WERI-Rb-1 (cell line): ENCODE measurements at regions not wholly inside any gene's neighbourhood (a gene's known extent, or its start where the extent isn't known, plus 50 kb on each side); places are given as distances from the start of the nearest gene placed in this dataset.
"Not testable (repeated sequence)": the region's sequence is repeated elsewhere in the genome, so short reads cannot be mapped to it uniquely, and the experiment has no call there.

Source experiments
- DNase-seq: peaks from one replicate; pipeline ENCODE4 v3.0.0-alpha.2; 2020
- H3K27ac ChIP-seq: fragments of 250-450 bp; sonication (Bioruptor Pico); 2 replicates; pipeline ENCODE4 v1.5.1; 2020; ENCODE audit warnings: mild to moderate bottlenecking, moderate library complexity
- H3K27me3 ChIP-seq: fragments of 250-450 bp; sonication (Bioruptor Pico); 2 replicates; pipeline ENCODE4 v1.5.1; 2021; ENCODE audit warnings: mild to moderate bottlenecking, low read depth, moderate library complexity; ENCODE audit not compliant: insufficient read depth, severe bottlenecking
- H3K36me3 ChIP-seq: fragments of 250-450 bp; sonication (Bioruptor Pico); 2 replicates; pipeline ENCODE4 v1.5.1; 2020; ENCODE audit warnings: mild to moderate bottlenecking, moderate library complexity
- H3K4me3 ChIP-seq: 2 replicates; pipeline ENCODE4 v1.5.1; 2011; ENCODE audit warnings: low read depth, mild to moderate bottlenecking, control low read depth, low read length
- H3K9me3 ChIP-seq: fragments of 250-450 bp; sonication (Bioruptor Pico); 2 replicates; pipeline ENCODE4 v1.5.1; 2021; ENCODE audit warnings: mild to moderate bottlenecking, moderate library complexity; ENCODE audit not compliant: severe bottlenecking

DNA sequence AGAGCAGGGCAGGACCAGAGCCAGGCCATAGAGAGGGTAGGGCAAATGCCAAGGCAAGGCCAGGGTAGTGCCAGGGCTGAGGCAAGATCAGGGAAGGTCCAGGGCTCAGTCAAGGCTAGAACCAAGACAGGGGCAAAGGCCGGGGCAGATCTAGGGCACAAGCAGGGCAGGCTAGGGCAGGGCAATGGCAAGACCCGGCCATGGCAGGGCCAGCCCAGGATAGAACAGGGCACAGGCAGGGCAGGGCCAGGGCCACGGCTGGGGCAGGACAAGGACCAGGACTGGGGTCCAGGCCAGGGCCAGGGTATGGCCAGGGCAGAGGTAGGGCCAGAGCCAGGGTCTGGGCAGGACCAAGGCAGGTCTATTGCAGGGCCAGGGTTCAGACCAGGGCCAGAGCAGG is 2873.2 kb downstream of the RPIA start:
- not testable (repeated sequence) for H3K27me3 ChIP-seq, DNase-seq, H3K4me3 ChIP-seq, H3K9me3 ChIP-seq, H3K36me3 ChIP-seq, H3K27ac ChIP-seq

DNA sequence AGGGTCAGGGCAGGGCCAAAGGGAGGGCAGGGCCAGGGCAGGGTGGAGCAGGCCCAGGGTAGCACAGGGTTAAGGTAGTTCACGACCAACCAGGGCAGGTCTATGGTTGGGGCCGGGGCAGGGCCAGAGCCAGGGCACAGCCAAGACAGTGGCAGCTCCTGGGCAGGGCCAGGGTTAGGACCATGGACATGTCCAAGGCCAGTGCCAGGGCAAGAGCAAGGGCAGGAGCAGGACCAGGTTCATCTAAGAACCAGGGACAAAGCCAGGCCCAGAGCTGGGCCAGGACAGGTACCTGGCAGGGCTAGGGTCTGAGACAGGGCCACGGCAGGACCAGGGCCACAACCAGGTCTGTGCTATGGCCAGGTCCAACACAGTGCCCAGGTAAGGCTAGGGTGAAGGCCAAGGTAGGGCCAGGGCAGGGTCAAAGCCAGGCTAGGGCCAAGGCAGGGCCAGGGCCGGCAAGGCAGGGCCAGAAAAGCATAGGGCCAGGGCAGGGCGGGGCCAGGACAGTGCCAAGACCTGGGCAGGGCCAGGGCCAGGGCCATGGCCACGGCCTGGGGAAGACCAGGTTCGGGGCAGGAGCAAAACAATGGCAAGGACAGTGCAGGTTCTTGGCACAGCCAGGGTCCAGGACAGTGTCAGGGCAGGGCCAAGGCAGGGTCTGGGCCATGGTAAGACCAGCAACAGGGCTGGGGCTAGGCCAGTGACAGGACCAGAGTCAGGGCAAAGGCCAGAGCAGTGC is 2874.4 kb downstream of the RPIA start:
- not testable (repeated sequence) for H3K36me3 ChIP-seq, H3K27me3 ChIP-seq, DNase-seq, H3K27ac ChIP-seq, H3K4me3 ChIP-seq, H3K9me3 ChIP-seq

DNA sequence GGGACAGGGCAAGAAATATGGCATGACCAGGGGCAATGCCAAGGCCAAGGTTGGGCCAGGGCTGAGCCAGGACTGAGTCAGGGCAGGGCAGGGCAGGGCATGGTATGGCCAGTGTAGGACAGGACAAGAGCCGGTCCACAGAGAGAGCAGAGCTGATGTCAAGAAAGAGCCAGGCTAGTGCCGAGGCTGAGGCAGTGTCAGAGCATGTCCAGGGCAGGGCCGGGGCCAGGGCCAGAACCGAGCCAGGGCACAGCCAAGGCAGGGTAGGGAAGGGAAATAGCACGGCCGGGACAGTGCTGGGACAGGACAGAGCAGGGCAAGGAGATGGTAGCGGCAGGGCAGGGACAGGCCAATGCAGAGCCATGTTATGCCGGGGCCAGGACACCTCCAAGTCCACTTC is 2875.1 kb downstream of the RPIA start:
- DNase-seq, H3K36me3 ChIP-seq, H3K4me3 ChIP-seq, H3K9me3 ChIP-seq, H3K27ac ChIP-seq, H3K27me3 ChIP-seq: not testable (repeated sequence)

DNA sequence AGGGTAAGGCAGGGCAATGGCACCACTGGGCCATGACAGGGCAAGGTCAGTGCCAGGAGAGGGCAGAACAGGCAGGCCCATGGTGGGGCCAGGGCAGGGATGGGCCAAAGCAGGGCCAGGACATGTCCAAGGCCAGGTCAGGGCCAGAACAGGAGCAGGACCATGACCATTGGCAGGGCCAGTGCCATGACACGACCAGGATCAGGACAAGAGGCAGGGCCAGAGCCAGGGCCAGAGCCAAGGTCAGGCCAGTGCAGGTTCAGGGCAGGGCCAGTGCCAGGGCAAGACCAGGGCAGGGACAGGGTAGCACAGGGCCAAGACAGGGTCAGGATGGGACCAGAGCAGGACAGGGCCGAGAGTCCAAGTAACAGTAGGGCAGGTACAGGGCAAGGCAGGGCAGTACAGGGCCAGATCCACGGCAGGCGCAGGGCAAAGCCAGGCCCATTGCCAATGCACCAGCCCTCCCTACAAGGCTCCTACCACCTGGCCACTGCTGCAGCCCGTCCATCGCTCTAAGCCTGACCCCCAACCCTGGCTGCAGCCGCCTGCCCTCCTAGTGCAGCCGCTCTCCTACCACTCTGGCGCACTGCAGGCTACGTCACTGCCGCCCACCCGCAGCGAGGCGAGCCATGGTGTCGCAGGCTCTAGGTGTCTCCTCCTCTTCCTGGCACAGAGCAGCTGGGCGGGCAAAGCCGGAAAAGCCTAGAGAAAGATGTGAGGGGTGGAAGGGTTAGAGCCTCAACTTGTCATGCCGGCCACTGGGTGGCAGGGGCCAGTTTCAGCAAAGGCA is 2876.3 kb downstream of the RPIA start:
- H3K9me3 ChIP-seq, H3K27ac ChIP-seq, DNase-seq, H3K27me3 ChIP-seq, H3K4me3 ChIP-seq, H3K36me3 ChIP-seq: not testable (repeated sequence)

DNA sequence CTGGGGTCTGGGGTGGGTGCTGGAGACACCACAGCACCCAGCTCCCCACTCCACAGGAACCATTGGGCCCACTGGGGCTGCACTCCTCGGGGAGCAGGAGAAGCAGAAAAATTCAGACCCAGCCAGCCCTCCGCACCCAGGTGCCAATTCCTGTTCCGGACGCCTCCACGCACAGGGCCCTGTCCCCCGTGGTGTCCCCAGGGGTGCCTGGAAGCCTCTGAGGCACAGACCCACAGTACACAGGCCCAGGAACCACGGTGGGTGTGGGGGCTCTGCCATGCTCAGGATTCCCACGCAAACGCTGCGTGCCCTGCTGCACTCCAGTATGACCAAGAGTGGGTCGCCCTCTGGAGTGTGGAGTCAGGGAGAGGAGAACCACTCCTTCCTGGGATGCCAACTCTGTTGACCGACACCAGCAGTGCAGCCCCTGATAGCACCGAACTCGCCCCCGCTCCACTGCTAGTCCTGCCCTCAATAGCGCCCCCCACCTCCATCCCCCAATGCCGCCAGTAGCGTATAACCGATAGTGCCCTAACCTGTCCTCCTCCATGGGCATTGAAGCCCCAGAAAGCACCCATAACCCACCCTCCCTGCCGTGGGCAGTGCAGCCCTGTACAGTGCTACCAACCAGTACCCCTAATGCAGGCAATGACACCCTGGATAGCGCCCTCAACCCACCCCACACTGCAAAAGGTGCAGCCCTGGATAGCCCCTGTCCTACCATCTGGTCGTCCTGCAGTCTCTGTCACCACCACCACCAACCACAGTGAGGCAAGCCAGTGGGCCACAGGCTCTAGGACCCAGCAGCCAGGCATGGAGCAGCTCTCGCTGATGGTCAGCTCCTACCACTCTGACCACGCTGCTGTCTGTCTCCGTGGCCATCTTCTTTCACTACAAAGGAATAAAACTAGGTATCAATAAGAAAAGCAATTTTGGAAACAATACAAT is 2877.2 kb downstream of the RPIA start:
- not testable (repeated sequence) for H3K9me3 ChIP-seq, DNase-seq, H3K27me3 ChIP-seq, H3K4me3 ChIP-seq, H3K27ac ChIP-seq, H3K36me3 ChIP-seq

DNA sequence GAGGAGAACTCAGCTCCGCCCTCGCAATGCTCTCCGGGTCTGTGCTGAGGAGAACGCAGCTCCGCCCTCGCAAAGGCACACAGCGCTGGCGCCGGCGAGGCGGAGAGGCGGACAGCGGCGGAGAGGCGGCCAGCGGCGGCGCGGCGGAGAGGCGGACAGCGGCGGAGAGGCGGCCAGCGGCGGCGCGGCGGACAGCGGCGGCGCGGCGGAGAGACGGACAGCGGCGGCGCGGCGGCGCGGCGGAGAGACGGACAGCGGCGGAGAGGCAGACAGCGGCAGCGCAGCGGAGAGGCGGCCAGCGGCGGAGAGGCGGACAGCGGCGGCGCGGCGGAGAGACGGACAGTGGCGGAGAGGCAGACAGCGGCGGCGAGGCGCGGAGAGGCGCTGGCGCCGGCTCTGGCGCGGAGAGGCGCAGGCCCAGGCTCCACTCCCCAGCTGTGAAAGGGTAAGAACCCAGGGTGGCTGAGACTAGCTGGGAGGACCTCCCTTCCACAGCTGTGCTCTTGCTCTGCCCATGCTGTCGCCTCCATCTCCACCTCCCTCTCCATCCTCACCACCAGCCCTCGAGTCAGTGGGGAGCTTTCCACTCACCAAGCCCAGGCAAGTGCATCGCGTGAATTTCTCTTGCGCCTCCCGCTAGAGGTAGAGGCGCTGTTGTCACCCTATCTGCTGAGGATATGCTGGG is 2879.9 kb downstream of the RPIA start:
- not testable (repeated sequence) for H3K27ac ChIP-seq, DNase-seq, H3K36me3 ChIP-seq, H3K9me3 ChIP-seq, H3K27me3 ChIP-seq, H3K4me3 ChIP-seq

DNA sequence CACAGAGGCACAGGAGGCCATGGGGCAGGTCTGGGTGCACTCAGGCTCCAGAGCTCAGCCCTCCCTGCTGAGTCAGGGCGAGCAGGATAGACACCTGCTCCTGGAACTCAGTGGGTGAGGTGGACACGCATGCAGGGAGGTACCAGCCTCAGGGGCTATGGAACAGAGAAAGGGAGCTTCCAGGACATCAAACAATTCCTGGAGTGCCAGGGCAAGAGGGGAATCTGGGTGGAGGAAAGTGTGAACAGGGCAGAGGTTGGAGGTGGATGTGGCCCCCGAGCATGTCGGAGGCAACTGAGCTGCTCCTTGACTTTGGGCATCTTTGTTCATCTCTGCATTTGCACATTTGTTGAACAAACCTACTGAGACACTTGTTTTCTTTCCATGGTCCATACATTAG is 2881.5 kb downstream of the RPIA start:
- DNase-seq, H3K27me3 ChIP-seq, H3K27ac ChIP-seq, H3K9me3 ChIP-seq, H3K36me3 ChIP-seq, H3K4me3 ChIP-seq: not testable (repeated sequence)

DNA sequence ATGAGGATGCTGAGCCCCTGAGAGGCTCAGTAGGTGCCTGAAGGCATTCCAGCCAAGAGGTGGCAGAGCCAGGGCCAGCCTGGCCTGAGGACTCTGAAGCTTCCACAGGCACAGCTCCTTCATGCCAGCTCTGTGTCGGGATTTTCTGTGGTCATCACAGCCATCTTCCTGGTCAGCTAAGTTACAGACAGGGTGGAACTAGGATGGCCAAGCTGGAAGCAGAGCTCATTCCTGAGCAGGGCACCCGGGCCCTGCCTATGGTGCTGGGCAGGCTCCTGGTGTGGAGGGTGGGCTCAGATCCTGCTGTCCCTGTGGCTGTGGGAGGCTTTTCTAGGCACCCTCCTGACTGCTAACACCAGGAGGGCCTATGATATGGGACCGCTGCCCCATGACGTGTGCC is 2882.3 kb downstream of the RPIA start:
- H3K36me3 ChIP-seq, H3K27ac ChIP-seq, H3K4me3 ChIP-seq, H3K9me3 ChIP-seq, H3K27me3 ChIP-seq, DNase-seq: not testable (repeated sequence)

DNA sequence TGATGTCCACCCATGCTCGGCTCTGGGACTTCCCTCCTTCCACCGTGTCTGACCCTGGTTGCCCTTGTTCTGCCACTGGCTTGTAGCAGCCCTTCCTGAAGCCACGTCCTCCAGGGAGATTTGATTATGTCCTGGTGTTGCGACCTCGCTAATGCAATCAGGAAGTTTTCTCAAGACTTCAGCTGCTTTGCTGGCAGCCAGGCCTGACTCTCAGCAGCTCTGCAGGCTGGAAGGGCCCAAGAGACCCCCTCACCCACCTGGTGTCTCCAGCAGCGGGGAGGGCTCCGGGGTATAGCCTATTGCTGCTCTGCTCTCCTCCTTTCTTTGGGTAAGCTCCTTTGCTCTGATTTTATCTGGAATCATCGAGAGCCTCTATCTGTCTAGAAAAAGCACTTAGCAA is 2882.8 kb downstream of the RPIA start:
- not testable (repeated sequence) for H3K27me3 ChIP-seq, H3K27ac ChIP-seq, H3K36me3 ChIP-seq, H3K9me3 ChIP-seq, H3K4me3 ChIP-seq, DNase-seq

DNA sequence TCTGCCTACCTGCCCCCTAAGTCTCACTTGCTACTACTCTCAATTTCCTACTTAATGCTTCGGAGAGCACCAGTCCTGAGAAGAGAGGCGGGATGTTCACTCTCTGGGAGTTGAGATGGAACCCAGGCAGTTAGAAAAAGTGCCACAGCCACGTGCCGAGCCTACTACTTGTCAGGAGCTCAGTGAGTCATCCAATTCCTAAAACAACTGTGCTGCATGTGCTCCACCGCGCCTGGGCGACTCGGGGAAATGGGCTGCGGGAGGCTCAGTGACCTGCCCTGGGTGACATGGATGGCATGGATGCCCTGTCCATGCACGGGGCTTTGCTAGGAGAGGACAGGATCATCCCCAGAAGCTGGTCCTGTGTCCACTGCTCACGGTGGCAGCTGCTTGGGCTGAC is 2884.2 kb downstream of the RPIA start:
- not testable (repeated sequence) for H3K36me3 ChIP-seq, H3K27ac ChIP-seq, DNase-seq, H3K27me3 ChIP-seq, H3K4me3 ChIP-seq, H3K9me3 ChIP-seq

DNA sequence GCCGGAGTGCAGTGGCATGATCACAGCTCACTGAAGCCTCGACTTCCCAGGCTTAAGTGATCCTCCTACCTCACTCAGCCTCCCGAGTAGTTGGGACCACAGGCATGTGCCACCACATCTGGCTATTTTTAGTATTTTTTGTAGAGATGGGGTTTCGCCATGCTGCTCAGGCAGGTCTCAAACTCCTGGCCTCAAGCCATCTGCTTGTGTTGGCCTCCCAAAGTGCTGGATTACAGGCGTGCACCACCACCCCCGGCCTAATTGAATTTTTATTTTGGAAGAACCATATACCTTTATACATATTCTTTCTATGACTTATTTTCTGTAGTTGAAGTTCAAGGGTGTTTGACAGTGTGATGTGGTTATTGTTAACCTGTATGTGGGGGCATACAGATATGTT is 2885.9 kb downstream of the RPIA start:
- H3K9me3 ChIP-seq, H3K4me3 ChIP-seq, DNase-seq, H3K27ac ChIP-seq, H3K27me3 ChIP-seq, H3K36me3 ChIP-seq: not testable (repeated sequence)

DNA sequence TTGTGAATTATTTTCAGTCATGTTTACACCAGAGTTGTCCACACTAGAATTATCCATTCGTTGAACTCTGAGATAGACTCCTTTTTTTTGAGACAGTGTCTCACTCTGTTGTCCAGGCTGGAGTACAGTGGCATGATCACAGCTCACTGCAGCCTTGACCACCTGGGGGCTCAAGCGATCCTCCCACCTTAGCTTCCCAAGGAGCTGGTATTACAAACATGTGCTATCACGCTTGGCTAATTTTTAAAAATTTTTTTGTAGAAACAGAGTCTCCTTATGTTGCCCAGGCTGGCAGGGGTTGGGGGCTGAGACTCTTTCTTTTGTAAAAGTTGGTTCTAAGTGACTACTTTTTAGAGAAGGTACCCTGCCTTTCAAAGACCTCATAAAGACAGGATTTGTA is 2887.2 kb downstream of the RPIA start:
- H3K4me3 ChIP-seq, H3K9me3 ChIP-seq, H3K36me3 ChIP-seq, H3K27me3 ChIP-seq, H3K27ac ChIP-seq, DNase-seq: not testable (repeated sequence)

DNA sequence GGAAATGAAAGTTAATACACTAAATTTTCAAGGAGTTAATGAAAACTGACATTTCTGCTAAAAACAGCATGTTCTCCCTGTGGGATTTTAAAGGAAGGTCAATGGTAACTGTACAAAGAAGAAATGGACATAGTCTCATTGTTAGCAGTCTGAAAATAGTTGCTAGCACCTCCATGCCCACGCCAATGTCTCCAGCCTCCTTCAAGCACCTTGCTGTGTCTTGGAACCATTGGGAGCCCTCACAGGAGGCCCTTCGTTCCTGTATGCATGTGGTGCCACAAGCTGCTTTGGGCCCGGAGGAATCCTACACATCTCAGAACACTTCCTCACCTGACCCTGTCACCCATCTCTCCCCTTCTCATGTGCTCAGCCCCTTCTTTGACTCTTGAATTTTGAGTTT is 2888.1 kb downstream of the RPIA start:
- not testable (repeated sequence) for H3K9me3 ChIP-seq, H3K4me3 ChIP-seq, DNase-seq, H3K27me3 ChIP-seq, H3K27ac ChIP-seq, H3K36me3 ChIP-seq

DNA sequence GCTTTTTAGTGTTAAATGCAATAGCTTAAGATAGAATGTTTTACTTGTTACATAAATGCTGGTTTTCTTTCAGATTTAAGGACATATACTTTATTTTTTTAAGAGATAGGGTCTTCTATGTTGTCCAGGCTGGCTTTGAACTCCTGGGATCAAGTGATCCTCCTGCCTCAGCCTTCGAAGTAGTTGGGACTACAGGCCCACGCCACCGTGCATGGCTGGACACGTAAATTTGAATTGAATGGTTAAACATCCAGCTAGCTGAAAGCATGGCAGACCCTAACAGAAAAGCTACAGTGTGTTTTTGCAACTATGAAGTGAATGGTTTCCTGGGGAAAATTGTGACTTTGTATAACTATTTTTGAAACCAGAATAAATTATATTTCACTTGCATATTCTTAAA is 2888.6 kb downstream of the RPIA start:
- H3K27ac ChIP-seq, H3K27me3 ChIP-seq, H3K36me3 ChIP-seq, H3K9me3 ChIP-seq, DNase-seq, H3K4me3 ChIP-seq: not testable (repeated sequence)
